Activated CD4-positive, alpha-beta T cell treated with anti-CD3 and anti-CD28 coated beads, Interleukin-2, amount 50 U/mL, for 16 hours (primary cell): ENCODE measurements at regions not wholly inside any gene's neighbourhood (a gene's known extent, or its start where the extent isn't known, plus 50 kb on each side); places are given as distances from the start of the nearest gene placed in this dataset.
"Not testable (repeated sequence)": the region's sequence is repeated elsewhere in the genome, so short reads cannot be mapped to it uniquely, and the experiment has no call there.

ENCODE experiments used
- DNase-seq: peaks from one replicate; pipeline ENCODE4 v3.0.0-alpha.2; 2020

GRCh38 chr1:94769551-94769950 is 50.6 kb upstream of the SLC44A3 start:
- no peak for DNase-seq

- DNase-seq = no peak
Observed at GRCh38 chr1:94768036-94768435, 52.1 kb upstream of the SLC44A3 start.

GRCh38 chr1:94765958-94766357 is 54.2 kb upstream of the SLC44A3 start:
- DNase-seq = no peak

GRCh38 chr1:94759188-94759587 is 61.0 kb upstream of the SLC44A3 start:
- no peak for DNase-seq

- DNase-seq = no peak
Observed at GRCh38 chr1:94757931-94758330, 62.2 kb upstream of the SLC44A3 start.

GRCh38 chr1:94755675-94756074 is 64.5 kb upstream of the SLC44A3 start:
- DNase-seq = peak; percentile 28

GRCh38 chr1:94755016-94755415 is 65.1 kb upstream of the SLC44A3 start:
- DNase-seq = not testable (repeated sequence)

- no peak for DNase-seq
Observed at GRCh38 chr1:94754570-94754969, 65.6 kb upstream of the SLC44A3 start.

- DNase-seq = no peak
Observed at GRCh38 chr1:94754095-94754494, 66.1 kb upstream of the SLC44A3 start.

- no peak for DNase-seq
Observed at GRCh38 chr1:94753171-94753972, 66.8 kb upstream of the SLC44A3 start.

- not testable (repeated sequence) for DNase-seq
Observed at GRCh38 chr1:94751483-94751882, 68.7 kb upstream of the SLC44A3 start.

GRCh38 chr1:94746635-94747525 is 73.3 kb upstream of the SLC44A3 start:
- DNase-seq = no peak

GRCh38 chr1:94745742-94746141 is 74.4 kb upstream of the SLC44A3 start:
- no peak for DNase-seq

- no peak for DNase-seq
Observed at GRCh38 chr1:94743862-94744261, 76.3 kb upstream of the SLC44A3 start.

GRCh38 chr1:94741996-94742395 is 78.2 kb upstream of the SLC44A3 start:
- no peak for DNase-seq

- no peak for DNase-seq
Observed at GRCh38 chr1:94741510-94741909, 78.6 kb upstream of the SLC44A3 start.

- DNase-seq = no peak
Observed at GRCh38 chr1:94739521-94740061, 80.6 kb upstream of the SLC44A3 start.

- DNase-seq = no peak
Observed at GRCh38 chr1:94738371-94738770, 81.8 kb upstream of the SLC44A3 start.

- DNase-seq = no peak
Observed at GRCh38 chr1:94737124-94737998, 82.8 kb upstream of the SLC44A3 start.

GRCh38 chr1:94736549-94736948 is 83.6 kb upstream of the SLC44A3 start:
- no peak for DNase-seq

GRCh38 chr1:94736073-94736472 is 84.1 kb upstream of the SLC44A3 start:
- DNase-seq = no peak
